ENCODE measurements at regions not wholly inside any gene's neighbourhood (a gene's known extent, or its start where the extent isn't known, plus 50 kb on each side); places are given as distances from the start of the nearest gene placed in this dataset.

DNA sequence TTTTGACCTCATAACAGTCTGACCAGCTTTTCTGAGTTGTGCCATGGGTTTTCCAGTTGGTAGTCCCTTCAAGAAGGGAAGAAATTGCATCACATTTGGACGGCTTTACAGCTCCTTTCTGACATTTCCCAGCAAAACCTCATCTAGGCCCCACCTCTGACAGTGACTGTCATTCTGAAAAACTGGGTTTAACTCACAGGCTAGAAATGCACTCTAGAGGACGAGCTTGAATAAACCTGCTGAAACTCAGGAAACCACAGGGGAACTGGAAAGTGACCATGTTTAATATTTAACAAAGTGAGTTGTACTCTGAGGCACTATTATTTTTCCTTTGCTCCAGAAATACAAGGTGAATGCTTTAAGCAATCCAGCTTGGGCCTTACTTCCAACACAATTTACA is 434.3 kb upstream of the RASGEF1B start:
- DNase-seq = no peak
- 48 to 63% (median 59%) methylated on average over 2 of the region's 2 CpGs for WGBS, 4 donors
- intact Hi-C loops (cut with DNase I) = no loop called here
- H3K27me3 ChIP-seq = no peaks in the 10 kb centered on the region
- H3K27ac ChIP-seq = no peak overlapping the region
- H3K36me3 ChIP-seq (replicated peaks in 1 of 2) = no peaks in the 10 kb centered on the region
- no peaks in the 10 kb centered on the region for H3K4me1 ChIP-seq (replicated peaks in 1 of 2)
- H3K4me3 ChIP-seq = no peak overlapping the region
- no peaks in the 10 kb centered on the region for H3K9me3 ChIP-seq (replicated peaks in 1 of 3)
- TF ChIP-seq POLR2A (IDR thresholded peaks at IDR 0.05) = no peak
- TF ChIP-seq CTCF (IDR thresholded peaks at IDR 0.05) = no peak

- 90 to 95% (median 90%) methylated on average over 4 of the region's 4 CpGs for WGBS, 4 donors
- Histone ChIP-seq H3K9me3 (replicated peaks in 1 of 3) (no peaks in the 10 kb centered on the region), H3K4me3 (no peak overlapping the region), H3K4me1 (replicated peaks in 1 of 2) (no peaks in the 10 kb centered on the region), H3K27me3 (no peaks in the 10 kb centered on the region), H3K27ac (no peak overlapping the region), H3K36me3 (replicated peaks in 1 of 2) (no peaks in the 10 kb centered on the region)
- TF ChIP-seq POLR2A (IDR thresholded peaks at IDR 0.05) (no peak), CTCF (IDR thresholded peaks at IDR 0.05) (no peak)
- intact Hi-C loops (cut with DNase I) = no loop called here
- no peak for DNase-seq
Observed at GRCh38 chr4:81904121-81904520, 432.4 kb upstream of the RASGEF1B start.

DNA sequence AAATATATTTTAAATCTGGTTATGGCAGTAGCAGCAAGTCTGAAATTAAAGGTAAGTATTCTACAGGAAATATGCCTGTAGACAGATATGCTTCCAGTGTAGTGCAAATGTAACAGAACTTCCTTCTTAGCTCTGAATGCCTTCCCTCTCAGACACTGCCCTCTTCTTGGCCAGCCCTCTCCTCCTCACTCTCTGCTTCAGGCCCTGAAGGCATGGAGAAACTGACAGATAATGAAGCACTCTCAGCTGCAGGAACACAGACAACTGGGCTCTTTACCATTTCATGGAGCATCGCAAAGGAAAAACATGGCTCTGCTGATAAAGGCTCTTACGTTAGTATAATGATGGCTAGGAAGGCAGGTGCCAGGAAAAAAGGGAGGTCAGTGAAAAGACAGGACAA is 431.5 kb upstream of the RASGEF1B start:
- 72 to 78% (median 73%) methylated on average over 2 of the region's 2 CpGs for WGBS, 4 donors
- H3K9me3 ChIP-seq (replicated peaks in 1 of 3) = no peaks in the 10 kb centered on the region
- no peak for DNase-seq
- H3K27ac ChIP-seq = no peak overlapping the region
- H3K4me3 ChIP-seq = no peak overlapping the region
- H3K36me3 ChIP-seq (replicated peaks in 1 of 2) = no peaks in the 10 kb centered on the region
- no peak for TF ChIP-seq CTCF (IDR thresholded peaks at IDR 0.05)
- TF ChIP-seq POLR2A (IDR thresholded peaks at IDR 0.05) = no peak
- no peaks in the 10 kb centered on the region for H3K4me1 ChIP-seq (replicated peaks in 1 of 2)
- intact Hi-C loops (cut with DNase I) = no loop called here
- no peaks in the 10 kb centered on the region for H3K27me3 ChIP-seq

- Histone ChIP-seq H3K27ac (no peak overlapping the region), H3K36me3 (replicated peaks in 1 of 2) (no peaks in the 10 kb centered on the region), H3K4me1 (replicated peaks in 1 of 2) (no peaks in the 10 kb centered on the region), H3K9me3 (replicated peaks in 1 of 3) (no peaks in the 10 kb centered on the region), H3K4me3 (no peak overlapping the region), H3K27me3 (no peaks in the 10 kb centered on the region)
- 63 to 72% (median 70%) methylated on average over 4 of the region's 4 CpGs for WGBS, 4 donors
- TF ChIP-seq CTCF (IDR thresholded peaks at IDR 0.05) (no peak), POLR2A (IDR thresholded peaks at IDR 0.05) (no peak)
- DNase-seq = no peak
- intact Hi-C loops (cut with DNase I) = no loop called here
Observed at GRCh38 chr4:81898862-81899504, 427.3 kb upstream of the RASGEF1B start.
